ENCODE measurements at regions not wholly inside any gene's neighbourhood (a gene's known extent, or its start where the extent isn't known, plus 50 kb on each side); places are given as distances from the start of the nearest gene placed in this dataset.

DNA sequence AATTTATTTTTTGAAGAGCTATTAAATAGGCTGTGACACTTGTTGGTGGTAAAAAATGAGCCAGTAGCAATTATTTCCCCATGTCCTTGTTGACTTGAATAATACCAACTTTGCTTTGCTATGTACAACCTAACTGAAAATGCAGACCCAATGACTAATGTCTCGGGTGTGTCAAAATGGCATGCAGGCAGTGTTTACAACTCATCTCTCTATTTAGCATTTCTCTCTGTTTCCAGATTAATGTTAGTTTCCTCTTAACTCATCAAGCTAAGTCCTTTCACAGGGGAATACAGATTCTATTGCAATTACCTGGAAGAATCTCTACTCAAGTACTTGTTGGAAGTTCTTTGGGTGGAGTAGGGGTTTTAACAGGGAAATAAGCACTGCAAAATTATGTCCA, 504.4 kb downstream of the BCKDHB start:
- TF ChIP-seq, protein P1, sequence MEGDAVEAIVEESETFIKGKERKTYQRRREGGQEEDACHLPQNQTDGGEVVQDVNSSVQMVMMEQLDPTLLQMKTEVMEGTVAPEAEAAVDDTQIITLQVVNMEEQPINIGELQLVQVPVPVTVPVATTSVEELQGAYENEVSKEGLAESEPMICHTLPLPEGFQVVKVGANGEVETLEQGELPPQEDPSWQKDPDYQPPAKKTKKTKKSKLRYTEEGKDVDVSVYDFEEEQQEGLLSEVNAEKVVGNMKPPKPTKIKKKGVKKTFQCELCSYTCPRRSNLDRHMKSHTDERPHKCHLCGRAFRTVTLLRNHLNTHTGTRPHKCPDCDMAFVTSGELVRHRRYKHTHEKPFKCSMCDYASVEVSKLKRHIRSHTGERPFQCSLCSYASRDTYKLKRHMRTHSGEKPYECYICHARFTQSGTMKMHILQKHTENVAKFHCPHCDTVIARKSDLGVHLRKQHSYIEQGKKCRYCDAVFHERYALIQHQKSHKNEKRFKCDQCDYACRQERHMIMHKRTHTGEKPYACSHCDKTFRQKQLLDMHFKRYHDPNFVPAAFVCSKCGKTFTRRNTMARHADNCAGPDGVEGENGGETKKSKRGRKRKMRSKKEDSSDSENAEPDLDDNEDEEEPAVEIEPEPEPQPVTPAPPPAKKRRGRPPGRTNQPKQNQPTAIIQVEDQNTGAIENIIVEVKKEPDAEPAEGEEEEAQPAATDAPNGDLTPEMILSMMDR (IDR thresholded peaks at IDR 0.05; ENCODE audit: insufficient read depth, low read length, poor library complexity, severe bottlenecking) = no peak
- no peak for DNase-seq (ENCODE audit: extremely low read depth, insufficient read length)
- no peaks in the 10 kb centered on the region for H3K36me3 ChIP-seq (ENCODE audit: control insufficient read depth, insufficient read depth, low read length)
- no peaks in the 10 kb centered on the region for H3K27me3 ChIP-seq (replicated peaks; ENCODE audit: control insufficient read depth, insufficient read depth, low read length)
- H3K4me3 ChIP-seq (replicated peaks; ENCODE audit: low read depth, low read length) = no peak overlapping the region

DNA sequence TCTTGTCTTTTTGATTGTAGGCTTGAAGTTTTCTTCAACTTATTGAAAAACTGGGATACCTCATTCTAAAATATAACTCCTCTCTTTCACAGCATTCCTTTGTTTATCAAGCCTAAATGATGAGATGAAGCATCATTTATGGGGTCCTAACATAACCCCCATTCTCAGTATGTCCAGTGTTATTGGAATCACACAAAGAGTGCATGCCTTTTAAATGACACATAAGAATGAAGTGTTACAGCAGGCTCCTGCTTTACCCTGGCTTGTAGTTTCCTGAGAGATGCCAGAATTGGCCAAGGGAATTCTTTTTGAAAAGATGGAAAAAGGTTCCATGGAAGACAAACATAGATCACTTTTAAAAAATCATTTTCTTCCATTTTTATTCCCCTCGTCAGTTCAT, 502.4 kb downstream of the BCKDHB start:
- TF ChIP-seq, protein P1 (IDR thresholded peaks at IDR 0.05; ENCODE audit: insufficient read depth, low read length, poor library complexity, severe bottlenecking) = no peak
- H3K4me3 ChIP-seq (replicated peaks; ENCODE audit: low read depth, low read length) = no peak overlapping the region
- DNase-seq (ENCODE audit: extremely low read depth, insufficient read length) = no peak
- H3K36me3 ChIP-seq (ENCODE audit: control insufficient read depth, insufficient read depth, low read length) = no peaks in the 10 kb centered on the region
- H3K27me3 ChIP-seq (replicated peaks; ENCODE audit: control insufficient read depth, insufficient read depth, low read length) = no peaks in the 10 kb centered on the region

DNA sequence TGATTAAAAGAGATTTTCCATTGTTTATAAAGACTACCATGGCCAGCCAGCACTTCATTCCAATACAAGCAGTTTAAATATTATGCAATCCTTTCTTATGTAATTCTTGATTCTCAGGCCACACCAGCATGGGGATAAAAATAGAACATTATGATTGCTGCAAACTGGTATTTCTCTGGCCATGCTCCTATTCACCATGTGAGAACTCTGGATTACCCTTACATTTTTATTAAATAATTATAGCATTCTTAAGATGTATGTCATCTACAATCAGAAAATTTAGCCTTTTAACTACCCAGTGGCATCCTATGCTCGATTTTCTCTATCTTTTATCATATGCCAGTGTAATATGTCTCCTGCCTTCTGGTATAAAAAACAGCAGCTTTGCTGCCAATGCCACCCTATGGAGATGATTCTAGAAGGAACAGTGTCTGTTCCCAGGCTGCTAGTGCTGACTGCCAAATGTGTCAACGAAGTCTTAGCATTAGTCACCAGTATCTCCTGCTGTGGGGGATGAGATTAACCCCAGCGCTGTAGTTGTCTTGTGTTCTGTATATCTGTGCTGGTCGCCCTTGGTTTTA, 501.4 kb downstream of the BCKDHB start:
- DNase-seq (ENCODE audit: extremely low read depth, insufficient read length) = no peak

DNA sequence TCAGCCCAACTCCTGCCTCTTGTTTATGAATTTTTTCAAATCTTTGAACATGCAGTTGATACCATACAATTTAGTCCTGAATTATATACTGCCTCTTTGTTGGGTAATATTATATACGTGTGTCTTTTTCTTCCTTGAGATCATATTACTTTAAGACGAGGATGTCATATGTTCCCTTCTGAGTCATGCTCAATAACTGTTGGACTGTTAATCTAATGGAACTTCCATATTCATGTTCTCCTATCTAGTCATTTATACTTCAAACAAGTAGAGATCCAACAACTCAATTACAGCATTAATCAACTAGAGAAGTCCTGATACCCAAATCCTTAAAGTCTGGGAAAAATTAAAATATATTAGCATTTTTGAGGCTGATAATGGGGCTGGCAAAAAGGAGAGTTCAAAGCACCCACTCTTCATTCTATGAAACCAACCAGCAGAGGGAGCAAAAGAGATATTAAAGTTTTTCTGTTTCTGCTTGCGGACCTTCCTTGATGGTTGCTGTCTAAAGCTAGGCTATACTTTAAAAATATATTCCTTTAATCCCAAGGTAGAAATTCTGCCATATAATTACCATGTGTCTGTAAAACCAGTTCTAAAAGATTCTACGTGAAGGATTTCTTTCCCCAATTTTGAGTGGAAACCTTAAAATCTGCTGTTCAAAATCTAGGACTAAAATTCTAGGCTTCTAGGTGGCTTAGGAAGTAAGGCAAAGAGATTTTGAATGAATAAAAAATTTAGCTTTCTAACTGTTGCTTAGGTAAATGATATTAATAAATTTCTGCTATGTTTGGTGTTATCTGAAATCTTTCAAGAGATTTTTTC, 498.9 kb downstream of the BCKDHB start:
- Histone ChIP-seq H3K27me3 (replicated peaks; ENCODE audit: control insufficient read depth, insufficient read depth, low read length) (no peaks in the 10 kb centered on the region), H3K36me3 (ENCODE audit: control insufficient read depth, insufficient read depth, low read length) (no peaks in the 10 kb centered on the region), H3K4me3 (replicated peaks; ENCODE audit: low read depth, low read length) (no peak overlapping the region)
- TF ChIP-seq, protein P1 (IDR thresholded peaks at IDR 0.05; ENCODE audit: insufficient read depth, low read length, poor library complexity, severe bottlenecking) = peak; percentile 56
- no peak for DNase-seq (ENCODE audit: extremely low read depth, insufficient read length)

More for the DNA sequence above, 501.4 kb downstream of the BCKDHB start:
- no peak overlapping the region for H3K4me3 ChIP-seq (replicated peaks; ENCODE audit: low read depth, low read length)
- no peaks in the 10 kb centered on the region for H3K27me3 ChIP-seq (replicated peaks; ENCODE audit: control insufficient read depth, insufficient read depth, low read length)
- H3K36me3 ChIP-seq (ENCODE audit: control insufficient read depth, insufficient read depth, low read length) = no peaks in the 10 kb centered on the region
- TF ChIP-seq, protein P1 (IDR thresholded peaks at IDR 0.05; ENCODE audit: insufficient read depth, low read length, poor library complexity, severe bottlenecking) = no peak

DNA sequence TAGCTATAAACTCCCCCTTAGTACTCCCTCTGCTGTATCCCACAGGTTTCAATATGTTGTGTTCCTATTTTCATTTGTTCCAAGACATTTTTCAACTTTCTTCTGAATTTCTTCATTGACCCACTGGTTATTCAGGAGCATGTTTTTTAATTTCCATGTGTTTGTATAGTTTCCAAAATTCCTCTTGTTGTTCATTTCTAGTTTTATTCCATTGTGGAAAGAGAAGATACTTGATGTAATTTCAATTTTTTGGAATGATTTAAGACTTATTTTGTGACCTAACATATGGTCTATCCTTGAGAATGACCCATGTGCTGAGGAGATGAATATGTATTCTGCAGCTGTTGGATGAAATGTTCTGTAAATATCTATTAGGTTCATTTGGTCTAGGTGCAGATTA, 497.2 kb downstream of the BCKDHB start:
- TF ChIP-seq, protein P1 (IDR thresholded peaks at IDR 0.05; ENCODE audit: insufficient read depth, low read length, poor library complexity, severe bottlenecking) = no peak
- H3K36me3 ChIP-seq (ENCODE audit: control insufficient read depth, insufficient read depth, low read length) = no peaks in the 10 kb centered on the region
- no peak overlapping the region for H3K4me3 ChIP-seq (replicated peaks; ENCODE audit: low read depth, low read length)
- H3K27me3 ChIP-seq (replicated peaks; ENCODE audit: control insufficient read depth, insufficient read depth, low read length) = no peaks in the 10 kb centered on the region
- no peak for DNase-seq (ENCODE audit: extremely low read depth, insufficient read length)
